ENCODE measurements at regions not wholly inside any gene's neighbourhood (a gene's known extent, or its start where the extent isn't known, plus 50 kb on each side); places are given as distances from the start of the nearest gene placed in this dataset.
"Not testable (repeated sequence)": the region's sequence is repeated elsewhere in the genome, so short reads cannot be mapped to it uniquely, and the experiment has no call there.

- H3K9ac ChIP-seq (replicated peaks; ENCODE audit: extremely low read depth, insufficient read depth, low read length); H3K4me1 ChIP-seq (ENCODE audit: control insufficient read depth, extremely low read depth, insufficient read depth, low read length); POLR2A ChIA-PET; H3K4me3 ChIP-seq (replicated peaks in 1 of 3; ENCODE audit: insufficient read depth in 1 of 3, low read depth in 1 of 3, low read length in 3 of 3); H3K79me2 ChIP-seq (ENCODE audit: control insufficient read depth, insufficient read depth, low read length); H3K9me1 ChIP-seq (replicated peaks; ENCODE audit: control insufficient read depth, extremely low read depth, insufficient read depth, low read length); H3K4me2 ChIP-seq (ENCODE audit: insufficient read depth, low read length); dilution Hi-C loops (cut with MboI; ENCODE audit: extremely low pct_ligation_motif_present, low sequenced_read_pairs); H4K20me1 ChIP-seq (replicated peaks; ENCODE audit: control insufficient read depth, extremely low read depth, insufficient read depth, low read length); H3K36me3 ChIP-seq (ENCODE audit: control insufficient read depth in 2 of 2, extremely low read depth in 1 of 2, insufficient read depth in 2 of 2, low read length in 2 of 2); H2AFZ ChIP-seq (ENCODE audit: low read depth, low read length); FAIRE-seq; H3K27ac ChIP-seq (ENCODE audit: insufficient read depth, low read depth, low read length); H3K27me3 ChIP-seq (ENCODE audit: control insufficient read depth in 2 of 2, insufficient read depth in 2 of 2, low read length in 2 of 2); BruUV-seq (replicated peaks); DNase-seq (ENCODE audit: low read depth, low spot score); intact Hi-C loops (cut with micrococcal nuclease); CTCF ChIA-PET; H3K9me3 ChIP-seq (replicated peaks; ENCODE audit: control insufficient read depth, insufficient read depth, low read length): not testable (repeated sequence)
These were observed 966.4 kb upstream of the DEFB115 start for GRCh38 chr20:30291064-30291379.

GRCh38 chr20:30291686-30292085 is 965.8 kb upstream of the DEFB115 start:
- H3K27me3 ChIP-seq (ENCODE audit: control insufficient read depth in 2 of 2, insufficient read depth in 2 of 2, low read length in 2 of 2); POLR2A ChIA-PET; H3K79me2 ChIP-seq (ENCODE audit: control insufficient read depth, insufficient read depth, low read length); H3K9ac ChIP-seq (replicated peaks; ENCODE audit: extremely low read depth, insufficient read depth, low read length); H3K36me3 ChIP-seq (ENCODE audit: control insufficient read depth in 2 of 2, extremely low read depth in 1 of 2, insufficient read depth in 2 of 2, low read length in 2 of 2); intact Hi-C loops (cut with micrococcal nuclease); BruUV-seq (replicated peaks); DNase-seq (ENCODE audit: low read depth, low spot score); H3K9me1 ChIP-seq (replicated peaks; ENCODE audit: control insufficient read depth, extremely low read depth, insufficient read depth, low read length); H3K4me1 ChIP-seq (ENCODE audit: control insufficient read depth, extremely low read depth, insufficient read depth, low read length); dilution Hi-C loops (cut with MboI; ENCODE audit: extremely low pct_ligation_motif_present, low sequenced_read_pairs); H3K4me3 ChIP-seq (replicated peaks in 1 of 3; ENCODE audit: insufficient read depth in 1 of 3, low read depth in 1 of 3, low read length in 3 of 3); FAIRE-seq; CTCF ChIA-PET; H3K27ac ChIP-seq (ENCODE audit: insufficient read depth, low read depth, low read length); H2AFZ ChIP-seq (ENCODE audit: low read depth, low read length); H3K9me3 ChIP-seq (replicated peaks; ENCODE audit: control insufficient read depth, insufficient read depth, low read length); H4K20me1 ChIP-seq (replicated peaks; ENCODE audit: control insufficient read depth, extremely low read depth, insufficient read depth, low read length); H3K4me2 ChIP-seq (ENCODE audit: insufficient read depth, low read length): not testable (repeated sequence)

GRCh38 chr20:30295396-30295795 is 962.1 kb upstream of the DEFB115 start:
- H3K9me3 ChIP-seq (replicated peaks; ENCODE audit: control insufficient read depth, insufficient read depth, low read length); POLR2A ChIA-PET; H3K4me1 ChIP-seq (ENCODE audit: control insufficient read depth, extremely low read depth, insufficient read depth, low read length); H3K9me1 ChIP-seq (replicated peaks; ENCODE audit: control insufficient read depth, extremely low read depth, insufficient read depth, low read length); H3K27me3 ChIP-seq (ENCODE audit: control insufficient read depth in 2 of 2, insufficient read depth in 2 of 2, low read length in 2 of 2); H3K9ac ChIP-seq (replicated peaks; ENCODE audit: extremely low read depth, insufficient read depth, low read length); dilution Hi-C loops (cut with MboI; ENCODE audit: extremely low pct_ligation_motif_present, low sequenced_read_pairs); H3K79me2 ChIP-seq (ENCODE audit: control insufficient read depth, insufficient read depth, low read length); H3K27ac ChIP-seq (ENCODE audit: insufficient read depth, low read depth, low read length); BruUV-seq (replicated peaks); intact Hi-C loops (cut with micrococcal nuclease); H3K4me2 ChIP-seq (ENCODE audit: insufficient read depth, low read length); H4K20me1 ChIP-seq (replicated peaks; ENCODE audit: control insufficient read depth, extremely low read depth, insufficient read depth, low read length); CTCF ChIA-PET; H3K36me3 ChIP-seq (ENCODE audit: control insufficient read depth in 2 of 2, extremely low read depth in 1 of 2, insufficient read depth in 2 of 2, low read length in 2 of 2); DNase-seq (ENCODE audit: low read depth, low spot score); H2AFZ ChIP-seq (ENCODE audit: low read depth, low read length); FAIRE-seq; H3K4me3 ChIP-seq (replicated peaks in 1 of 3; ENCODE audit: insufficient read depth in 1 of 3, low read depth in 1 of 3, low read length in 3 of 3): not testable (repeated sequence)

DNA sequence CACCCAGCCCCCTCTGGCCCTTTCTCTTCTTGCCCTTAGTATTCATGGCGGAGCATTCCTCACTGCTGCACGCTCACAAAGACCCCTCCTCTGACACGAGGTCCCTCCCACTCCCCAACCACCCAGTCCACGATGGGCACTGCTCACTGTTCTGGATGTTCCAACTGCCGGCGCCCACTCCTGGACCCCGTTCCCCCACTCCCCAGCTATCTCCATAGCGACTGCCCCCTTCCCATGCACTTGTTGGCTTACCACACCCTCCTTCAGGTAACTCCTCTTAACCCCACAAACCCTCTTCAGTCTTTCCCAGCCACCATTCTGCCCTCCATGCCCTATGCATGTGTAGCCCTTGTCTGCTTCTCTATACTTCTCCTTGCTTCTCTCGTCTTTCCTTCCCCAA is 961.5 kb upstream of the DEFB115 start:
- H3K4me3 ChIP-seq (replicated peaks in 1 of 3; ENCODE audit: insufficient read depth in 1 of 3, low read depth in 1 of 3, low read length in 3 of 3); intact Hi-C loops (cut with micrococcal nuclease); DNase-seq (ENCODE audit: low read depth, low spot score); H3K9ac ChIP-seq (replicated peaks; ENCODE audit: extremely low read depth, insufficient read depth, low read length); H3K27ac ChIP-seq (ENCODE audit: insufficient read depth, low read depth, low read length); H3K9me1 ChIP-seq (replicated peaks; ENCODE audit: control insufficient read depth, extremely low read depth, insufficient read depth, low read length); H4K20me1 ChIP-seq (replicated peaks; ENCODE audit: control insufficient read depth, extremely low read depth, insufficient read depth, low read length); H3K4me1 ChIP-seq (ENCODE audit: control insufficient read depth, extremely low read depth, insufficient read depth, low read length); H3K79me2 ChIP-seq (ENCODE audit: control insufficient read depth, insufficient read depth, low read length); H3K4me2 ChIP-seq (ENCODE audit: insufficient read depth, low read length); H3K27me3 ChIP-seq (ENCODE audit: control insufficient read depth in 2 of 2, insufficient read depth in 2 of 2, low read length in 2 of 2); BruUV-seq (replicated peaks); POLR2A ChIA-PET; H2AFZ ChIP-seq (ENCODE audit: low read depth, low read length); CTCF ChIA-PET; dilution Hi-C loops (cut with MboI; ENCODE audit: extremely low pct_ligation_motif_present, low sequenced_read_pairs); H3K36me3 ChIP-seq (ENCODE audit: control insufficient read depth in 2 of 2, extremely low read depth in 1 of 2, insufficient read depth in 2 of 2, low read length in 2 of 2); H3K9me3 ChIP-seq (replicated peaks; ENCODE audit: control insufficient read depth, insufficient read depth, low read length); FAIRE-seq: not testable (repeated sequence)
